Left cardiac atrium (tissue), 4 donors: ENCODE measurements at regions not wholly inside any gene's neighbourhood (a gene's known extent, or its start where the extent isn't known, plus 50 kb on each side); places are given as distances from the start of the nearest gene placed in this dataset.
"Not testable (repeated sequence)": the region's sequence is repeated elsewhere in the genome, so short reads cannot be mapped to it uniquely, and the experiment has no call there.

ENCODE experiments used
- ATAC-seq, 2 donors: fragments of 200-7000 bp; cut with Tn5 transposase; one replicate each; pipeline ENCODE4 v1.9.1; 2020; ENCODE audit warnings: mild to moderate bottlenecking in 2 of 2, moderate library complexity in 2 of 2
- DNase-seq: peaks from one replicate; pipeline ENCODE4 v3.0.0-alpha.2; 2020
- intact Hi-C, 2 donors: fragments of 100-400 bp; cut with DNase I; formaldehyde crosslinking; loops; one replicate each; pipeline versions ENCODE4 v1.14.1 to v1.15.1; 2022 to 2023
- donor health status: DM: no; HTN: yes; CAD: no.
- donor health status: DM: no; HTN: yes; CAD: no; lungs with severe emphysema.
- donor health status: DM: yes; HTN: yes; CAD: no.
- donor health status: Dilated cardiomyopathy.

DNA sequence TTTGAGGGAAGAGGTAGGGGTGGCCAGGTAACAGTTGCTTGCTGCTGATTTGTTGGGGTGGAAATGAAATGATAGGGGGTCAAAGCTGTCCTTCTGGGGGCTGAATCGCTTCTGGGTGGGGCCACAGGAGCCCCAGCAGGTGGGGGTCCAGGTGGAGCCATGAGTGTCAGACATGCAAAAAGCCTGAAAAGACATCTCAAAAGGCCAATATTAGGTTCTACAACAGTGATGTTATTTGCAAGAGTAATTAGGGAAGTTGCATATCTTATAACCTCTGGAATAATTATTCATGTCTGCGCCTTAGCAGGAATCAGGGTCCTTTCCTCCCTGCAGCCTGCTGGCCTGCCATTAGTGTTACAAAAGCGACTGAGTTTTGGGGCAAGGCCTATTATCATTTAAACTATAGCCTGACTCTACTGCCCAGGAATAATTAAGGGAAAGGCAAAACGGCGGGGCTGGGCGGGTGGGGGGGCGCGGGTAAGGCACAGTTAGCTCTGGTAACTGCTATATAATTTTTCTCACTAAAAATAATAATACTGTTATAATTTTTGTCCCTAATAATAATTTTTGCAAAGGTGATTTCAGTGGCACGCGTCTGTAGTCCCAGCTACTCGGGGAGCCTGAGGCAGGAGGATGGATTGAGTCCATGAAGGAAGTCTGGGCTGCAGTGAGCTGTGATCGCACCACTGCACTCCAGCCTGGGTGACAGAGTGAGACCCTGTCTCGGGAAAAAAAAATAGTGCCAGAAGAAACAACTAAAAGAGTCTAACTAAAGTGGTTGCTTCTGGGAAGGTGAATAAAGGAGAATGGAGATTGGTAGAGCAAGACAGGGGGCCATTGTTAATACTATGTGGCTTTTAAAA lies 145.7 kb downstream of the MAGEB17 start:
- intact Hi-C loops, result no loop called here
- DNase-seq (no peak), ATAC-seq (no peak)

DNA sequence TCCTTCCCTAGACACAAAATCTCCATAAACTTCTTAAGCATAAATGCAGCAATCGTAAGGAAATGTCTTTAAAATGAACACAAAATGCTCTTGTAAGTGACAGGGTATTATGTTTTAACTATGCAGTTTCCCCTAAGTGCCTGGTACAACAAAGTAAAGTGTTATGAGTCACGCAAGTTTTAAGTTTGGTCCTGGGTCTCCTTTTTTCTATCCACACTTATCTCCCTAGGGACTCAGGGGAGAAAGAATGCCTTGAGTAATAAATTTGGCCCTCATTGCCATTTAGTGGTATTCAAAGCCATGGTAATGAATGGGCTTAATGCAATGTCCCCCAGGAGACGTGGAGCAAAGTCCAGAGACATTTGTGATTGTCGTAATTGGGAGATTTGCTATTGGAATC lies 149.1 kb downstream of the MAGEB17 start:
- ATAC-seq, result no peak
- no peak for DNase-seq
- intact Hi-C loops, result no loop called here

DNA sequence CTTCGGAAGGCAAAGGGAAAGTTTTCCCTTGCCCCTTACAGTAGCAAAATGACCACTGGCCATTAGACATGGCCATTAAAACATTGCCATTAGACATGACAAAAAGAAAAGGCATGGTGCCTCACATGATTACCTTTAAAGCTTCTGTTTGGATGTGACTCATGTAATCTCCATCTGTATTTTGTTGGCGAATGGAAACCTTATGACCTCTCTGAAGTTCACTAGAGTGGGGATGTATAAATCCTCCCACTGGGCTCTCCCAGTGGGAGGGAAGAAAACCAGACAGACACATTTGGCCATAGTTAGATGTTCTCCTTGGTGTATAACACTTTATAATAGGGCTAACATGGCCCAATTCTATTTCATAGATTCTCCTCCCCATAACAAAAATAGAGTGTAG lies 152.6 kb downstream of the MAGEB17 start:
- DNase-seq (no peak), ATAC-seq (no peak)
- intact Hi-C loops, result no loop called here

- no peak for ATAC-seq
- intact Hi-C loops, result no loop called here
Observed at GRCh38 chrX:16320765-16321355, 153.6 kb downstream of the MAGEB17 start.

GRCh38 chrX:16333453-16333852 lies 166.2 kb downstream of the MAGEB17 start:
- ATAC-seq (no peak), DNase-seq (no peak)
- intact Hi-C loops, result no loop called here

More at GRCh38 chrX:16320765-16321355, 153.6 kb downstream of the MAGEB17 start:
- DNase-seq, result no peak

- ATAC-seq, result no peak
- intact Hi-C loops, result no loop called here
Observed at GRCh38 chrX:16335181-16335580, 167.9 kb downstream of the MAGEB17 start.

DNA sequence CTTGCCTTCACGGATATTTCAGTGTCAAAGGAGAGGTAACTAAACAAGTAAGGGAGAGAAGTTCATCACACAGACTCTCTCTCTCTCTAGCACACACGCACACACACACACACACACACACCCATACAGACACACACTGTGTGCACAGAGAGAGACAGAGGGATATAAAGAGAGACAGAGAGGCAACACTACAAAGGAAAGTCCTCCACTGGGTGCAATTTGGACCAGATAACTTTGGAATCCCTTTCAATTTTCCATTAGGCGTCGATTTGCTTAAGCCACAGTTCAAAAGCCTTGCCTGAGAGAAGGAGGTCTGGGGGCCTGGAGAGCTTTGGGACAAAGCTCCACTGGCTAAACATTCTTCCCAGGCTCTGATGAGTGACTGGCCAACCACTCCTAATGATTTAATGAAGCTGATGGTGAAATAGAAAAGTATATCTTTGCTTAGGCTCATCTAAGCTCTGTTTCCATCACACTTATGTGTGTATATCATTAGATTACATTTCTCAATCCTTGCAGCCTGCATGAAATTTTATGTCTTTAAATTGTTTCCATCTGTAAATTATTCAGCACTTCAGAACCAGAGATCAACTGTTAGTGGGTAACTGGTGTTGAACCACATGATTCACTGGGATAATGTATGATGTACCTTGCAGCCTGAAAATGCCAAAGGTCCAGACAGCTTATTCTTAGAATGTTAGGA lies 180.8 kb downstream of the MAGEB17 start:
- DNase-seq (no peak), ATAC-seq (no peak)
- intact Hi-C loops, result no loop called here

More at GRCh38 chrX:16335181-16335580, 167.9 kb downstream of the MAGEB17 start:
- no peak for DNase-seq

- no peak for DNase-seq
- intact Hi-C loops, result no loop called here
- ATAC-seq, result no peak
Observed at GRCh38 chrX:16357902-16358301, 190.6 kb downstream of the MAGEB17 start.

- DNase-seq, intact Hi-C loops: not testable (repeated sequence)
Observed at GRCh38 chrX:16360056-16360455, 192.8 kb downstream of the MAGEB17 start.

GRCh38 chrX:16368696-16369095 lies 201.4 kb downstream of the MAGEB17 start:
- no peak for DNase-seq
- intact Hi-C loops, result no loop called here
- no peak for ATAC-seq

More at GRCh38 chrX:16360056-16360455, 192.8 kb downstream of the MAGEB17 start:
- not testable (repeated sequence) for ATAC-seq

GRCh38 chrX:16376056-16376455 lies 208.8 kb downstream of the MAGEB17 start:
- intact Hi-C loops, result no loop called here
- no peak for ATAC-seq

GRCh38 chrX:16386126-16386525 lies 218.8 kb downstream of the MAGEB17 start:
- intact Hi-C loops, result no loop called here
- ATAC-seq, result no peak

More at GRCh38 chrX:16376056-16376455, 208.8 kb downstream of the MAGEB17 start:
- DNase-seq, result no peak

DNA sequence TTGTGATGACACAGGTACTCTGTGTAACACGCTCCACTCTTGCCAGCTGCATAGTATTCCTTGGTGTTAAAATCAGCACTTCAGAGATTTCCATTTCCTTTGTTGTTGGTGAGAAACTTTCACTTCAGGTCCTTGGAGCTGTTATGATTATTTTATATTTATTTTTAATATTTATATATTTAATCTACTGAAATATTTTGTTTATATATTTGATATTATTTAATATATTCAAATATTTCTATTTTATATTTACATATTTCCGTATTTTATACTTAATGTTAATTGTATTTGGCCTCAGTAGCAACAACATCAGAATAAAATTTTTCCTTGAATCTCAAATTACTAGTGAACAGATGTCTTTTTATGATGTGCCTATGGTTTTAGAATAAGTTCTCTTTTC lies 225.3 kb downstream of the MAGEB17 start:
- no peak for ATAC-seq
- no peak for DNase-seq
- intact Hi-C loops, result no loop called here

More at GRCh38 chrX:16386126-16386525, 218.8 kb downstream of the MAGEB17 start:
- DNase-seq, result no peak

GRCh38 chrX:16394290-16394689 lies 227.0 kb downstream of the MAGEB17 start:
- intact Hi-C loops, result no loop called here
- no peak for ATAC-seq
- DNase-seq, result no peak

GRCh38 chrX:16403808-16404207 lies 236.5 kb downstream of the MAGEB17 start:
- DNase-seq, result no peak
- no peak for ATAC-seq
- intact Hi-C loops, result no loop called here

DNA sequence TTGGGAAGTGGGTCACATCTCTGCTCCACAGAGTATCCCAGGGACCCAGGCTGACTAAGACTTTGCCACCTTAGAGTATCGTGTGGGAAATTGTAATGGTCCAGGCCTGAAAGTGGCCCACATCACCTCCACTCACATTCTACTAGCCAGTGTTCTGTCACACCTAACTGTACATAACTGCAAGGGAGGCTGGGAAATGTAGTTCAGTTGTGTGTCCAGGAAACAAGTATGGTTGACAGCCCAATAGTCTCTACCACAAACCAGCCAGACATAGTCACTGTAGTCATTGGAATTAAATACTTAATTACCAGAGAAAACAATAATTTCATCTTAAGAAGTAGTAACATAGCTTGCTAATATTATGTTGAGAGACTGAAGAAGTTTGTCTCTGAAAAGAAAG lies 233.4 kb upstream of the S100G start:
- no peak for DNase-seq
- no peak for ATAC-seq
- intact Hi-C loops, result no loop called here

DNA sequence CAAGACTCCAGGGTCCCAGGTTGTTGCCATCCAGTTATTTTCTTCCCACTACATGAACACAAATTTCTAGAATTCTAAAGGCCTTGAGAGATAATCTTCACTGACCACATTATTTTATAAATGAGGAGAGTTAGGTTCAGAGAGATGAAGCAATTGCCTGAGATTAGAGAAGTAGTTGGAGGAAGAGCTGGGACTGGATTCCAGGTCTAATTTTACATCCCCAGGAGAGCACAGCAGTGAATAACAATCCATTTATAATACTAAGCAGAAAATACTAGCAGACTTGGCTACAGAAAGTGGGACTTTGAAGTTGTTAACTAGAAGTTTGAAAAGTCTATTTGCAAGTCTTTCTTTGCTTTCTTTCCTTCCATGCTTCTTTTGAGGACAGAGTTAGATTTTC lies 231.3 kb upstream of the S100G start:
- intact Hi-C loops, result no loop called here
- DNase-seq, result no peak

DNA sequence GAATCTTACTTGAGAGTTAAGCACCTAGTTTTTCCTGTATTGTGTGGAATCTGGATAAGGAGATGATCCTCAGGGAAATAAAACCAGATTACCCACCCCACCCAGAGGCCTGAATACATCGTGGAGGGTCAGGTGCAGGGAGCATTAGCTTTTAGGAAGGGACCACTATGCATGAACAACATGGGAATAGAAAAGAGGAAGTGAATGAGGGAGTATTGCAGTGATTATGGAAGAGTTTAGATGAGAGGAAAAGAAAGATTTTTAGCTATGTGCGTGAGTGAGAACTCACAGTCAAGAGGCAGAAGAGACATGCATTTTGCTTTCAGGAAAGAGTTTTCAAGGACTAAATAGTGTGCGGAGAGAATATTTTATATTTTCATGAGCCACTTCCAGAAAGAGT lies 222.3 kb upstream of the S100G start:
- DNase-seq, result no peak
- no peak for ATAC-seq
- intact Hi-C loops, result no loop called here

More for the DNA sequence above, 231.3 kb upstream of the S100G start:
- no peak for ATAC-seq

GRCh38 chrX:16429406-16429805 lies 220.6 kb upstream of the S100G start:
- DNase-seq (no peak), ATAC-seq (no peak)
- intact Hi-C loops, result no loop called here

DNA sequence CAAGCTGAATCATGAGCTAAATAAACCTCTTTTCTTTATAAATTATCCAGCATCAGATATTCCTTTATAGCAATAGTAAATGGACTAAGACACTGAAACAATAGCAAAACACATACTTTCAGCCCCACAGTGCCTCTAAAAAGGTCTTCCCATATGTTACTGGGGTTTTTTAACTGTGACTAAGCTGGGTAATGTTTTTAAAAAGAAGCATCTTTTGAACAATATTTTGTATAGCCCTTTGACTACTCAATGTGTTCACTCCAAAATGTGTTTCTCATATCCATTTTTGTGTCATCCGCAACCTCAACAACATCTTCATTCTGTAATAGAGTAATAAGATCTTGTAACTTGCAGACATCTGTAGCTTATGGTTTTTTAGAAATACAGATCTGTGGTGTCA lies 218.7 kb upstream of the S100G start:
- intact Hi-C loops, result loop anchor here (10.0 kb wide), 1 partner anchor 234 kb away; no protein-coding TSS in a partner anchor
- DNase-seq (no peak), ATAC-seq (no peak)
